ENCODE measurements at regions not wholly inside any gene's neighbourhood (a gene's known extent, or its start where the extent isn't known, plus 50 kb on each side); places are given as distances from the start of the nearest gene placed in this dataset.

GRCh38 chr9:26551971-26552370 is 340.6 kb downstream of the CAAP1 start:
- no peak for DNase-seq (ENCODE audit: low spot score, unreplicated experiment)
- Mint-ChIP-seq H3K9me3 (ENCODE audit: low read depth) (no peaks in the 10 kb centered on the region), H3K36me3 (ENCODE audit: insufficient read depth) (no peaks in the 10 kb centered on the region), H3K27me3 (no peaks in the 10 kb centered on the region), H3K27ac (no peak overlapping the region), H3K4me3 (ENCODE audit: low read depth) (no peak overlapping the region), H3K4me1 (ENCODE audit: low read depth) (no peaks in the 10 kb centered on the region)
- no peak for TF ChIP-seq CTCF (IDR thresholded peaks at IDR 0.05; ENCODE audit: unreplicated experiment)

GRCh38 chr9:26551451-26551850 is 341.2 kb downstream of the CAAP1 start:
- Mint-ChIP-seq H3K4me3 (ENCODE audit: low read depth) (no peak overlapping the region), H3K27ac (no peak overlapping the region), H3K9me3 (ENCODE audit: low read depth) (no peaks in the 10 kb centered on the region), H3K36me3 (ENCODE audit: insufficient read depth) (no peaks in the 10 kb centered on the region), H3K27me3 (no peaks in the 10 kb centered on the region), H3K4me1 (ENCODE audit: low read depth) (no peaks in the 10 kb centered on the region)
- DNase-seq (ENCODE audit: low spot score, unreplicated experiment): no peak
- TF ChIP-seq CTCF (IDR thresholded peaks at IDR 0.05; ENCODE audit: unreplicated experiment): no peak

- DNase-seq (ENCODE audit: low spot score, unreplicated experiment): no peak
- Mint-ChIP-seq H3K36me3 (ENCODE audit: insufficient read depth) (no peaks in the 10 kb centered on the region), H3K27ac (no peak overlapping the region), H3K27me3 (no peaks in the 10 kb centered on the region), H3K4me3 (ENCODE audit: low read depth) (no peak overlapping the region), H3K9me3 (ENCODE audit: low read depth) (no peaks in the 10 kb centered on the region), H3K4me1 (ENCODE audit: low read depth) (no peaks in the 10 kb centered on the region)
- TF ChIP-seq CTCF (IDR thresholded peaks at IDR 0.05; ENCODE audit: unreplicated experiment): no peak
Measured at GRCh38 chr9:26548781-26549290, 343.8 kb downstream of the CAAP1 start.

- Mint-ChIP-seq H3K4me3 (ENCODE audit: low read depth) (no peak overlapping the region), H3K36me3 (ENCODE audit: insufficient read depth) (no peaks in the 10 kb centered on the region), H3K27me3 (no peaks in the 10 kb centered on the region), H3K9me3 (ENCODE audit: low read depth) (no peaks in the 10 kb centered on the region), H3K27ac (no peak overlapping the region), H3K4me1 (ENCODE audit: low read depth) (no peaks in the 10 kb centered on the region)
- DNase-seq (ENCODE audit: low spot score, unreplicated experiment): no peak
- TF ChIP-seq CTCF (IDR thresholded peaks at IDR 0.05; ENCODE audit: unreplicated experiment): no peak
Measured at GRCh38 chr9:26539867-26540493, 352.6 kb downstream of the CAAP1 start.

- Mint-ChIP-seq H3K36me3 (ENCODE audit: insufficient read depth) (no peaks in the 10 kb centered on the region), H3K9me3 (ENCODE audit: low read depth) (peaks cover 3% of the 10 kb centered on the region), H3K4me1 (ENCODE audit: low read depth) (no peaks in the 10 kb centered on the region), H3K27ac (no peak overlapping the region), H3K4me3 (ENCODE audit: low read depth) (no peak overlapping the region), H3K27me3 (no peaks in the 10 kb centered on the region)
- DNase-seq (ENCODE audit: low spot score, unreplicated experiment): no peak
- TF ChIP-seq CTCF (IDR thresholded peaks at IDR 0.05; ENCODE audit: unreplicated experiment): no peak
Measured at GRCh38 chr9:26537211-26537610, 355.4 kb downstream of the CAAP1 start.
